ENCODE measurements at regions not wholly inside any gene's neighbourhood (a gene's known extent, or its start where the extent isn't known, plus 50 kb on each side); places are given as distances from the start of the nearest gene placed in this dataset.

GRCh38 chr1:110260194-110260593, 50.1 kb downstream of the KCNC4 start:
- no peak for DNase-seq

DNA sequence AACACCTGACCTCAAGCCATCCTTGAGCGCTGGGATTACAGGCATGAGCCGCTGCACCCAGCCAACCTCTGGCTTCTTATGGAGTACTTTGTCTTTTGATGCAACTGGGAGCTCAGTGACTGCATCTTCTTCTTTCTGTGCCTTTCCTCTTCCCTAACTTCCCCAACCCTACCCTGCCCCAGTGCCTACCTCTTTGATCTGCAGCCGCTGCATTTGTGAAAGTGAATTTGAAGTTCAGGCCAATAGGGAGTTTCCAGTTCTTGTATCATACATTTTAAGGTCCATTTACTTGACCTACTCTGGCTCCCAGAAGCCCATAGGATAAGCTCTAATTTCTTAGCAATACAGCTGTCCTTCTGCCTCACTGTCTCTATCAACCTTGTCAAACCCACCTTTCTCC, 52.2 kb downstream of the KCNC4 start:
- DNase-seq = no peak

GRCh38 chr1:110262846-110263631, 52.9 kb downstream of the KCNC4 start:
- peak; percentile 20 for DNase-seq

- DNase-seq = no peak
Observed at GRCh38 chr1:110264430-110264829, 54.3 kb downstream of the KCNC4 start.

DNA sequence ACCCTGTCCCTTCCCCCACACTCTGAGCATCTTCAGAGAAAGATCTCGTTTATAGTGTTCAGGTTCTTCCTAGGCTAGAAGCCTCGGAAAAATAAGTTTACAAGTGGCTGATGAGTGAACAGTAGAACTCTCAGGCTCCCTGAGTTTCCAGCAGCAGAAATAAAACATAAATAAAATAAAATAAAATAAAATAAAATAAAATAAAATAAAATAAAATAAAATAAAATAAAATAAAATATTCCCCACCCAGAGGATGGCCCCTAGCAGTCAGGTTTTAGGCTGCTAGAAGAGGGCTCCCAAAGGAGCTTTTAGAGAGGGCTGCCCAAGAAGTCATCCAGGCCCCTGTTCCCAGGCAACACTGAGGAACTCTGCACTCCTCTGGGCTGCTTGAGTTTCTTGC, 55.1 kb downstream of the KCNC4 start:
- DNase-seq = no peak

DNA sequence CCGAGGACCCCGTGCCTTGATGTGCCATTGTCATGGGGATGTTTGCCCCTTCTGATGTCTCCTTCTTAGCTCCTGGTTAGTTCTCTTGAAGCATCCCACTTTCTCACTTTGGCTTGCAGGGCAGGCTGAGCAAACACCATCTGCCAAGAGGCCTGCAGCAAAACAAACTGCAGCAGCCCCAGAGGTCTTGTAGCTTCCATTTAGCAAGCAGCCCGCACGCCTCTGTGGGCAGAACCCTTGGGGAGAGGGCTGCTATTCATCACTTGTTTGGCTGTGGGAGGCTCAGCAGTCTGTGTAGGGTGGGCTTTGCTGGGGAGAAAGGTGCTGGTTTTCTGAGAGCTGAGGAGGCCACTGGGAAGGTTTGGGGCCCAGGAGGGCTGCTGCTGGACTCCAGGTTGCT, 56.7 kb downstream of the KCNC4 start:
- DNase-seq = no peak

DNA sequence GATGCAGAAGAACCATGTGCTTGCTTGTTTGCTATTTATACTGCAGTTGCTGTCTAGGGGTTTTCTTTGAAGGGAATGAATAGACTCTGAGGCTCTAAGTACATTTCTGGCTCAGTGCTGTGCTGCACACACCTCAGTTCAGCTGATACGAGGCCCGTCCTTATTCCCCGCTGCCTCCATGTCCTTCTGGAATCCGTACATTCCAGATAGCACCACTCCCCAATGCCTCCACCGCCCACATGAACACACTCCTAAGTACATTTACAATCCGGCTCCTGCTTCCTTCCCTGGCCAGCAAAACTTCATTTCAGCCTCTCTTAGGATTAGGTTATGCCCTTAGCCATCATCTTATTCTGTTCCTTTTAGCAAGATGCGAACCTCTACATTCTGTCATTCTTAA, 57.1 kb downstream of the KCNC4 start:
- no peak for DNase-seq

- DNase-seq = no peak
Observed at GRCh38 chr1:110272045-110272444, 61.9 kb downstream of the KCNC4 start.

DNA sequence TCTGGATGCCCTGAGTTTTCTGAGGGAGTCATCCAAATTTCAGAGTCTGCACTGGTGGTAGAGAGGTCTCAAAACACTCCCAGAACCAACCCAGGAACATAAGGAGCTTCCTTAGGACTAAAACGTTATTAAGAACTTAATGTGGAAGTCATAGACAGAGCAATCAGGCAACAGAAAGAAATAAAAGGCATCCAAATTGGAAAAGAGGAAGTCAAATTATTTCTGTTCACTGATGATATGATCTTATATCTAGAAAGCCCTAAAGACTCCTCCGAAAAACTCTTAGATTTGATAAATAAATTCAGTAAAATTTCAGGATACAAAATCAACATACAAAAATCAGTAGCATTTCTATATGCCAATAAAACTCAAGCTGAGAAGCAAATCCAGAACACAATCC, 63.7 kb downstream of the KCNC4 start:
- DNase-seq = peak; percentile 9

DNA sequence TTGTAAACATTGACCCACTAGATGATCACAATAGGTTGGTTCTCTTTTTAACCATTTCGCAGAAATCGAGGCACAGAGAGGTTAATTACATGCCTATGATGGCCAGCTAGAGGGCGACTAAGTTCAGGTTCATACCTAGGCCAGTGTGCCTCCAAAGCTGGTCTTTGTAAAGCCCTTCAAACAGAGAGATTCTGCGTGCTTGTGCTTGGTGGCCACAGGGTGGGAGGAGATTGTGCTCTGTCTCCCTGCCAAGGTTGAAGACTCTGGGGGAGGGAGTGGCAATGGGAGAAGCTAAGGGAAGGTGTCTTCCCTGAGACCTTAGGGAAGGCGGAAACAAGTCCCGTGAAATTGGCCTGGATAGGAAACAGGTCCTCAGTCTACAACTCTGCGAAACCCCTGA, 59.1 kb upstream of the RBM15 start:
- no peak for DNase-seq

GRCh38 chr1:110280804-110281203, 58.4 kb upstream of the RBM15 start:
- no peak for DNase-seq

GRCh38 chr1:110281363-110282290, 57.5 kb upstream of the RBM15 start:
- no peak for DNase-seq

DNA sequence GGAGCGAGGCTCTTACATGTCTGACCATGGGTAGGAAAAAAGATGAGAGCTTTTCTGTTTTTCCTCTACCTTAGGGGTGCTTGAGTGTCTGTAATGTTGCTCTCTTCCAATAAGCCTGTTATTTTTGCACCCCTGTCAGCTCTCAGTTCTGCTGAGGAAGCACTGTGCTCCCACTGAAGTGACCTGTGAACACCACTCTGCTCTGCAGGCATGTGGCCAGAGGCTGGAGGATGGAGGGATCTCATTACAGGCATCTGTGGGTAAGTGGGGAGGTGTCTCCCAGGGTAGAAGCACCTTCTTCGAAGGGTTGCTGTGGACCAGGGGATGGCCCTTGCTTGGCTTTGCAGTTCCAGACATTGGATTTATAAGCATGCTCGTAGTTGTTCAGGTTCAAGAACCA, 56.8 kb upstream of the RBM15 start:
- DNase-seq = no peak

- DNase-seq = no peak
Observed at GRCh38 chr1:110283677-110284076, 55.5 kb upstream of the RBM15 start.

GRCh38 chr1:110285316-110285715, 53.9 kb upstream of the RBM15 start:
- no peak for DNase-seq

GRCh38 chr1:110286564-110286963, 52.6 kb upstream of the RBM15 start:
- DNase-seq = peak; percentile 10

- no peak for DNase-seq
Observed at GRCh38 chr1:110288111-110288510, 51.1 kb upstream of the RBM15 start.

All from OCI-M1 (cell line).